Astrocyte (in vitro differentiated cells and primary cell): ENCODE measurements at regions not wholly inside any gene's neighbourhood (a gene's known extent, or its start where the extent isn't known, plus 50 kb on each side); places are given as distances from the start of the nearest gene placed in this dataset.
"Not testable (repeated sequence)": the region's sequence is repeated elsewhere in the genome, so short reads cannot be mapped to it uniquely, and the experiment has no call there.

Source experiments
- CTCF ChIP-seq: IDR thresholded peaks from 2 replicates; pipeline ENCODE4 v1.5.1; 2011; ENCODE audit warnings: low read depth, mild to moderate bottlenecking, inconsistent platforms, low read length, moderate library complexity; ENCODE audit not compliant: insufficient read depth
- EZH2 ChIP-seq: IDR thresholded peaks from 2 replicates; pipeline ENCODE4 v1.6.1; 2012; ENCODE audit warnings: mild to moderate bottlenecking, low read length, inconsistent platforms; ENCODE audit not compliant: insufficient read depth

DNA sequence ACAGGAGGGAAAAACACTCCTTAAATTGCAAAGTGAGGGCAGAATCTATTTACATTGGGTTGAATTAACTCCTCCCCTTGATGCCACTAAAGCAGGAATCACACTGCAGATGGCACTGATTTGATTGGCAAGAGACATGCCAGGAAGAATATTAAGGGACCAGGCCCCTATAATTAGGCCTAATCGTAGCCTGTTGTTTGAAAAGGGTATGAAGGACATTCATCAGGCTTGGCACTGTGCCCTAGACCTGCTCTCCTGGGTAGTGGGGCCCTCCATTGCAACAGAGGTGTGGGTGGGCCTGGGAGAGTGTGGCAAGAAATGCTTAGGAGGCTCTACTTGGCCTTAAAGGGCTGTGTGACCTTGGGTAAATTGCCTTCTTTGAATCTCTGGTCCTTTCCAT lies 102.3 kb downstream of the SINHCAF start:
- TF ChIP-seq CTCF, EZH2: not testable (repeated sequence)
